GM19035 (cell line): ENCODE measurements at regions not wholly inside any gene's neighbourhood (a gene's known extent, or its start where the extent isn't known, plus 50 kb on each side); places are given as distances from the start of the nearest gene placed in this dataset.

Source experiments
- ATAC-seq: cut with Tn5 transposase; IDR thresholded peaks from one replicate; pipeline ENCODE4 v1.9.1; 2021; ENCODE audit not compliant: unreplicated experiment

GRCh38 chr4:20302336-20302735, 50.6 kb downstream of the SLIT2 start:
- no peak for ATAC-seq

GRCh38 chr4:20305976-20306375, 54.3 kb downstream of the SLIT2 start:
- ATAC-seq: no peak

- ATAC-seq: no peak
Measured at GRCh38 chr4:20311856-20312255, 60.2 kb downstream of the SLIT2 start.

GRCh38 chr4:20313237-20314030, 61.7 kb downstream of the SLIT2 start:
- ATAC-seq: peak; percentile 73

- ATAC-seq: no peak
Measured at GRCh38 chr4:20317424-20317985, 65.8 kb downstream of the SLIT2 start.

GRCh38 chr4:20318001-20318908, 66.5 kb downstream of the SLIT2 start:
- ATAC-seq: no peak

- no peak for ATAC-seq
Measured at GRCh38 chr4:20318909-20319277, 67.2 kb downstream of the SLIT2 start.

- no peak for ATAC-seq
Measured at GRCh38 chr4:20319825-20320612, 68.3 kb downstream of the SLIT2 start.

GRCh38 chr4:20323991-20324390, 72.3 kb downstream of the SLIT2 start:
- no peak for ATAC-seq

GRCh38 chr4:20326460-20326859, 74.8 kb downstream of the SLIT2 start:
- ATAC-seq: no peak

- ATAC-seq: no peak
Measured at GRCh38 chr4:20326977-20327376, 75.3 kb downstream of the SLIT2 start.

GRCh38 chr4:20327808-20328207, 76.1 kb downstream of the SLIT2 start:
- ATAC-seq: no peak

- ATAC-seq: no peak
Measured at GRCh38 chr4:20331642-20332041, 79.9 kb downstream of the SLIT2 start.

- ATAC-seq: no peak
Measured at GRCh38 chr4:20333141-20333715, 81.5 kb downstream of the SLIT2 start.

- no peak for ATAC-seq
Measured at GRCh38 chr4:20337261-20337664, 85.6 kb downstream of the SLIT2 start.

- ATAC-seq: no peak
Measured at GRCh38 chr4:20338841-20339240, 87.1 kb downstream of the SLIT2 start.

- ATAC-seq: no peak
Measured at GRCh38 chr4:20341134-20341738, 89.5 kb downstream of the SLIT2 start.

GRCh38 chr4:20347531-20347930, 95.8 kb downstream of the SLIT2 start:
- no peak for ATAC-seq

- ATAC-seq: no peak
Measured at GRCh38 chr4:20348411-20348810, 96.7 kb downstream of the SLIT2 start.
